ENCODE measurements at regions not wholly inside any gene's neighbourhood (a gene's known extent, or its start where the extent isn't known, plus 50 kb on each side); places are given as distances from the start of the nearest gene placed in this dataset.

- DNase-seq: no peak
- Mint-ChIP-seq H3K4me3 (no peak overlapping the region), H3K27ac (no peak overlapping the region), H3K4me1 (peaks cover 14% of the 10 kb centered on the region), H3K36me3 (ENCODE audit: low read depth) (no peaks in the 10 kb centered on the region), H3K27me3 (ENCODE audit: low read depth, poor library complexity) (peaks cover 27% of the 10 kb centered on the region), H3K9me3 (peaks cover 9% of the 10 kb centered on the region)
- no peak for TF ChIP-seq CTCF (IDR thresholded peaks at IDR 0.05)
These were observed 75.8 kb downstream of the RTP5 start for GRCh38 chr2:241945311-241945710.

- Mint-ChIP-seq H3K27ac (no peak overlapping the region), H3K36me3 (ENCODE audit: low read depth) (no peaks in the 10 kb centered on the region), H3K27me3 (ENCODE audit: low read depth, poor library complexity) (peaks cover 30% of the 10 kb centered on the region), H3K4me1 (peaks cover 14% of the 10 kb centered on the region), H3K9me3 (peaks cover 6% of the 10 kb centered on the region), H3K4me3 (no peak overlapping the region)
- no peak for DNase-seq
- TF ChIP-seq CTCF (IDR thresholded peaks at IDR 0.05): no peak
These were observed 76.3 kb downstream of the RTP5 start for GRCh38 chr2:241945803-241946202.

- no peak for TF ChIP-seq CTCF (IDR thresholded peaks at IDR 0.05)
- DNase-seq: no peak
- Mint-ChIP-seq H3K27ac (peak overlapping the region; percentile 36), H3K9me3 (peaks cover 6% of the 10 kb centered on the region), H3K27me3 (ENCODE audit: low read depth, poor library complexity) (peaks cover 32% of the 10 kb centered on the region), H3K36me3 (ENCODE audit: low read depth) (no peaks in the 10 kb centered on the region), H3K4me1 (peaks cover 14% of the 10 kb centered on the region), H3K4me3 (no peak overlapping the region)
These were observed 76.9 kb downstream of the RTP5 start for GRCh38 chr2:241946306-241947003.

GRCh38 chr2:241947004-241947350, 77.4 kb downstream of the RTP5 start:
- peaks cover 14% of the 10 kb centered on the region for H3K4me1 Mint-ChIP-seq
- H3K36me3 Mint-ChIP-seq (ENCODE audit: low read depth): no peaks in the 10 kb centered on the region
- peaks cover 37% of the 10 kb centered on the region for H3K27me3 Mint-ChIP-seq (ENCODE audit: low read depth, poor library complexity)
- TF ChIP-seq CTCF (IDR thresholded peaks at IDR 0.05): no peak
- H3K4me3 Mint-ChIP-seq: no peak overlapping the region
- no peak overlapping the region for H3K27ac Mint-ChIP-seq
- peaks cover 6% of the 10 kb centered on the region for H3K9me3 Mint-ChIP-seq
- no peak for DNase-seq

- Mint-ChIP-seq H3K27ac (no peak overlapping the region), H3K27me3 (ENCODE audit: low read depth, poor library complexity) (peaks cover 37% of the 10 kb centered on the region), H3K36me3 (ENCODE audit: low read depth) (no peaks in the 10 kb centered on the region), H3K9me3 (peaks cover 6% of the 10 kb centered on the region), H3K4me1 (peaks cover 14% of the 10 kb centered on the region), H3K4me3 (no peak overlapping the region)
- no peak for DNase-seq
- TF ChIP-seq CTCF (IDR thresholded peaks at IDR 0.05): no peak
These were observed 77.9 kb downstream of the RTP5 start for GRCh38 chr2:241947401-241947800.

GRCh38 chr2:241947876-241948275, 78.3 kb downstream of the RTP5 start:
- no peak overlapping the region for H3K27ac Mint-ChIP-seq
- peaks cover 39% of the 10 kb centered on the region for H3K27me3 Mint-ChIP-seq (ENCODE audit: low read depth, poor library complexity)
- H3K4me1 Mint-ChIP-seq: peaks cover 14% of the 10 kb centered on the region
- peaks cover 6% of the 10 kb centered on the region for H3K9me3 Mint-ChIP-seq
- H3K4me3 Mint-ChIP-seq: no peak overlapping the region
- no peaks in the 10 kb centered on the region for H3K36me3 Mint-ChIP-seq (ENCODE audit: low read depth)
- TF ChIP-seq CTCF (IDR thresholded peaks at IDR 0.05): no peak
- no peak for DNase-seq

Measured in nephron progenitor cell (in vitro differentiated cells).